B cell (primary cell): ENCODE measurements at regions not wholly inside any gene's neighbourhood (a gene's known extent, or its start where the extent isn't known, plus 50 kb on each side); places are given as distances from the start of the nearest gene placed in this dataset.

Experiments used
- CTCF ChIP-seq: fragments of 200-600 bp; IDR thresholded peaks from one replicate; pipeline ENCODE4 v1.8.0; 2022; ENCODE audit warnings: antibody characterized with exemption, mild to moderate bottlenecking
- EZH2 ChIP-seq: IDR thresholded peaks from 2 replicates; pipeline ENCODE4 v1.6.1; 2012; ENCODE audit warnings: borderline replicate concordance, low read depth, mild to moderate bottlenecking, moderate library complexity, low read length; ENCODE audit not compliant: insufficient read depth, poor library complexity, severe bottlenecking

GRCh38 chr9:19512103-19512832 lies 103.5 kb downstream of the ACER2 start:
- TF ChIP-seq EZH2 (no peak), CTCF (no peak)
